NB4 (cell line): ENCODE measurements at regions not wholly inside any gene's neighbourhood (a gene's known extent, or its start where the extent isn't known, plus 50 kb on each side); places are given as distances from the start of the nearest gene placed in this dataset.

ENCODE experiments used
- MYC ChIP-seq: IDR thresholded peaks from 2 replicates; pipeline ENCODE4 v1.6.1; 2011; ENCODE audit warnings: low read depth, low read length
- POLR2A ChIP-seq: IDR thresholded peaks from 2 replicates; pipeline ENCODE4 v1.6.1; 2011; ENCODE audit warnings: mild to moderate bottlenecking; ENCODE audit not compliant: insufficient read length; ENCODE audit errors: extremely low read depth
- TF ChIP-seq, protein P1 (sequence below): IDR thresholded peaks from one replicate; pipeline ENCODE4 v1.5.1; 2012; ENCODE audit warnings: low read depth, low read length
- TF ChIP-seq, protein P2 (sequence below): IDR thresholded peaks from 2 replicates; pipeline ENCODE4 v1.6.1; 2011; ENCODE audit warnings: low read depth, low read length

DNA sequence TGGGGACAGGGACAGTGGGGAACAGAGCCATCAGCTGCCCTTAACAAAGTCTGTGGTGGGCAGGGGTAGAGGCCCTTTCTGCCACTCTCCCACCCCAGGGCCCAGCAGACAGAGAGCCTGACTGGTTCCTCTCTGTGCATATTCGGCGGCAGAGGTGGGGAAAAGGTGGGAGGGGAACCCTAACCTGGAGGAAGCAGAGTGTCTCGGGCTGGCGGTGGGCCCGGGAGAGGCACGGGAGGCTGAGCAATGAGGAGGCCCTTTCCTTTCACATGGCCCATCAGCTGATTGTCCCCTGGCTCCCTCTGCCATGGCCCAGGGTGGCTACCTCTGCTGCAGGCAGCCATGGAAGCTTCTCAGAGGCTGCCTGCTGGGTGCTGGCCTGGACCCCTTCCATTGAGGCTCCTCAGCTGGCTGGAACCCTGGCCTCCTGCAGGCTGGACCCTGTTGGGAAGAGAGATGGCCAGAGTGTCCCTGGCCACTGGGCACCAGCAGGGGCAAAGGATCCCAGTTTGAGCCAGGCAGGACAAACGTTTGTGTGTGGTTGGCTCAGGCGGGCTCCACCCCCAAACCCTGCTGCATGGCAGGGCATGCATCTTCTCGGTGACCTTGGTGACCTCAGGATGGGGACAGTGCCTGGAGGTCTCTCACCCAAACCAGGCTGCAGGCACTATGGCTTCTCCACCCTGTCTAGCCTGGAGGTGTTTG lies 202.8 kb upstream of the ZNF536 start:
- TF ChIP-seq, protein P1, sequence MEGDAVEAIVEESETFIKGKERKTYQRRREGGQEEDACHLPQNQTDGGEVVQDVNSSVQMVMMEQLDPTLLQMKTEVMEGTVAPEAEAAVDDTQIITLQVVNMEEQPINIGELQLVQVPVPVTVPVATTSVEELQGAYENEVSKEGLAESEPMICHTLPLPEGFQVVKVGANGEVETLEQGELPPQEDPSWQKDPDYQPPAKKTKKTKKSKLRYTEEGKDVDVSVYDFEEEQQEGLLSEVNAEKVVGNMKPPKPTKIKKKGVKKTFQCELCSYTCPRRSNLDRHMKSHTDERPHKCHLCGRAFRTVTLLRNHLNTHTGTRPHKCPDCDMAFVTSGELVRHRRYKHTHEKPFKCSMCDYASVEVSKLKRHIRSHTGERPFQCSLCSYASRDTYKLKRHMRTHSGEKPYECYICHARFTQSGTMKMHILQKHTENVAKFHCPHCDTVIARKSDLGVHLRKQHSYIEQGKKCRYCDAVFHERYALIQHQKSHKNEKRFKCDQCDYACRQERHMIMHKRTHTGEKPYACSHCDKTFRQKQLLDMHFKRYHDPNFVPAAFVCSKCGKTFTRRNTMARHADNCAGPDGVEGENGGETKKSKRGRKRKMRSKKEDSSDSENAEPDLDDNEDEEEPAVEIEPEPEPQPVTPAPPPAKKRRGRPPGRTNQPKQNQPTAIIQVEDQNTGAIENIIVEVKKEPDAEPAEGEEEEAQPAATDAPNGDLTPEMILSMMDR: no peak
- TF ChIP-seq POLR2A (no peak), MYC (no peak)
- TF ChIP-seq, protein P2, sequence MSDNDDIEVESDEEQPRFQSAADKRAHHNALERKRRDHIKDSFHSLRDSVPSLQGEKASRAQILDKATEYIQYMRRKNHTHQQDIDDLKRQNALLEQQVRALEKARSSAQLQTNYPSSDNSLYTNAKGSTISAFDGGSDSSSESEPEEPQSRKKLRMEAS: no peak
